NT2/D1 (cell line): ENCODE measurements at regions not wholly inside any gene's neighbourhood (a gene's known extent, or its start where the extent isn't known, plus 50 kb on each side); places are given as distances from the start of the nearest gene placed in this dataset.

ENCODE experiments used
- DNase-seq: peaks from one replicate; pipeline ENCODE4 v3.0.0-alpha.2; 2011; ENCODE audit warnings: low read depth, low spot score
- H3K27me3 ChIP-seq: 2 replicates; pipeline ENCODE4 v1.6.0; 2011; ENCODE audit warnings: mild to moderate bottlenecking; ENCODE audit not compliant: insufficient read length, insufficient read depth
- H3K36me3 ChIP-seq: 2 replicates; pipeline ENCODE4 v1.6.1; 2011; ENCODE audit warnings: mild to moderate bottlenecking, low read length, mixed read lengths; ENCODE audit not compliant: insufficient read depth, insufficient read length
- H3K4me1 ChIP-seq: 2 replicates; pipeline ENCODE4 v1.5.1; 2011; ENCODE audit not compliant: insufficient read depth, insufficient read length
- H3K4me3 ChIP-seq: 2 replicates; pipeline ENCODE4 v1.5.1; 2011; ENCODE audit warnings: low read depth; ENCODE audit not compliant: insufficient read length
- H3K9ac ChIP-seq: 2 replicates; pipeline ENCODE4 v1.6.0; 2011; ENCODE audit warnings: low read depth; ENCODE audit not compliant: insufficient read length
- H3K9me3 ChIP-seq: 2 replicates; pipeline ENCODE4 v1.5.1; 2011; ENCODE audit warnings: mild to moderate bottlenecking, low read length; ENCODE audit not compliant: insufficient read depth
- SUZ12 ChIP-seq: IDR thresholded peaks from 2 replicates; pipeline ENCODE4 v1.6.1; 2011; ENCODE audit not compliant: insufficient read length, insufficient read depth; ENCODE audit errors: extremely low read depth
- YY1 ChIP-seq: IDR thresholded peaks from 2 replicates; pipeline ENCODE4 v1.6.1; 2011; ENCODE audit not compliant: insufficient read length, insufficient read depth
- ZNF274 ChIP-seq: IDR thresholded peaks from 2 replicates; pipeline ENCODE4 v1.6.1; 2011; ENCODE audit warnings: mild to moderate bottlenecking, low read depth, low read length

DNA sequence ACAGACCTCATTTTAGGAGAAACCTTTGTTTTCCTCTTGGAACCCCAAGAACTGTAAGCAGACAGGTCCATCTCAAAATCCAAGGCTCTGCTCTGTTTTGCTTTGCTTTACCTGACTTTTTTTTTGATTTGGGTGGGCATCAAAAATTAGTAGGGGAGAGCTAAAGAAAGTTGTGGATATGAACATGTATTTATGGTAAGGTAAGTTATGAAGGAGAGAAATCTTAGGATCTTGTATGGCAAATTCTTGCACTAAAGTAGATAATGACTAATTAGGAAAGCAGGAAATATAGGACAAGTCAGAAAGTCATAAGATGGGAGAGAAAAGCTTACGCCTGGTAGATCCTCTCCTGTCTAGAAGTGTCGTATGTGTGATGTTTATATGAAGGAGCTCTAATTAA, 116.1 kb upstream of the VPREB1 start:
- peaks cover 7% of the 10 kb centered on the region; the same call in 1 of the 2 replicates for H3K9me3 ChIP-seq
- H3K9ac ChIP-seq: no peak overlapping the region
- H3K4me3 ChIP-seq: no peak overlapping the region
- peaks cover 93% of the 10 kb centered on the region for H3K27me3 ChIP-seq
- no peak for DNase-seq
- H3K36me3 ChIP-seq: no peaks in the 10 kb centered on the region
- no peaks in the 10 kb centered on the region for H3K4me1 ChIP-seq
- TF ChIP-seq ZNF274 (no peak), YY1 (no peak), SUZ12 (no peak)

DNA sequence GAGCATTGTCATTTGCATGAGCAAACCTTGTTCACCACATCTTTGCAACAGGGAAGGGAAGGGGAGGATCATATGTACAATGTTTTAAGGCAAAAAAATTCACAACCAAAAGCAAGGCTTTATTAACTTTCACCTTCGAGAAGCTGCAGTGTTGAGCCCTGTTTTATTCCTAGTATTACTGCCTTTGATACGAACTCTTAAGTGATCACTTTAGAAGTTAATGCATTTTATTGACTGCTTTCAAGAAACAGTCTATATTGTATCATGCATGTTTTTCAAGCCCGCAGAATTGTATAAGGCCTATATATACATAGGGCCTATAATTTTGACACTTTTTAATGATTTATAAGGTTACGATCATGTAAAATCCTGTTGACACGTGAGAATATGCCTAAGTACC, 117.5 kb upstream of the VPREB1 start:
- H3K9ac ChIP-seq: no peak overlapping the region
- DNase-seq: no peak
- peaks cover 93% of the 10 kb centered on the region for H3K27me3 ChIP-seq
- TF ChIP-seq SUZ12 (no peak), YY1 (no peak), ZNF274 (no peak)
- H3K4me1 ChIP-seq: no peaks in the 10 kb centered on the region
- no peak overlapping the region for H3K4me3 ChIP-seq
- H3K36me3 ChIP-seq: no peaks in the 10 kb centered on the region
- H3K9me3 ChIP-seq: peaks cover 2% of the 10 kb centered on the region; the same call in 1 of the 2 replicates

DNA sequence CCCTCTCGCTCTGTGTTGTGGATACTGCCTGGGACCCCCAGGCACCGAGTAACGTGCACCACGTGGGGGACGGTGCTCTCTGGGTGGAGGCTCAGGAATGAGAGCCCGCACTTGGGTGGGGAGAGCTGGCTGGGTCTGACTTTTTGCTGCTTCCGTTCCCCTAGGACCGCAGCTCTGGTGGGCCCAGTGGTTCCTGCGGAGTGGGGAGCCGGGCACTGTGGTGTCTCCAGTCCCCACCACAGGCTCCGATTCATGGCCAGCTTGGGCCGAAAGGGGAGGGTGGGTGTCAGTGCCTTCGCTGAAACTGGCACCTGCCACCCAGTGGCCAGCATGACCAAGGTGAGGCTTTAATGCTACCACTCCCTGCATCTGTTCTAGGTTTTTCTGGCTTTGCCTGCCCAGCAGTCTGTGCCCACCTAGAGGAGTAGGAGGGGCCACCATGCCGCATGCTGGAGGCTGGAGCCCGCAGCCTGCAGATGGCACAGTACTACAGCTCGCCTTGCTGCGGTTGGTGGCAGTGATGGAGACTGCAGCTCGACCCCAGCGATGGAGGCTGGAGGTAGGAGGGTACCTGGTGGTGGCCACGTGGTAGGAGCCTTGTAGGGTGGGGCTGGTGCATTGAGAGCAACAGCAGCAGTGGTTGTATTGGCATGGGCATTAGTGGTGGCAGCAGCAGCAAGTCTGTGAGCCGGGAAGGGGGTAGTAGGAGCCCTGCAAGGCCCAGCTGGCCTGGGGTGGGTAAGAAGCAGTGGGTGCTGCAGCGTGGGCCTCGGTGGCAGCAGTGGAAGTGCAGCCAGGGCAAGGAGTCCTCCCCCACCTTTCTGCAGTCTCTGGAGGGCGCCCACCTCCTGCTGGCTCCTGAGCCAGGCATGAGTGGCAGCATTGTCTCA, 118.8 kb upstream of the VPREB1 start:
- peaks cover 94% of the 10 kb centered on the region for H3K27me3 ChIP-seq

DNA sequence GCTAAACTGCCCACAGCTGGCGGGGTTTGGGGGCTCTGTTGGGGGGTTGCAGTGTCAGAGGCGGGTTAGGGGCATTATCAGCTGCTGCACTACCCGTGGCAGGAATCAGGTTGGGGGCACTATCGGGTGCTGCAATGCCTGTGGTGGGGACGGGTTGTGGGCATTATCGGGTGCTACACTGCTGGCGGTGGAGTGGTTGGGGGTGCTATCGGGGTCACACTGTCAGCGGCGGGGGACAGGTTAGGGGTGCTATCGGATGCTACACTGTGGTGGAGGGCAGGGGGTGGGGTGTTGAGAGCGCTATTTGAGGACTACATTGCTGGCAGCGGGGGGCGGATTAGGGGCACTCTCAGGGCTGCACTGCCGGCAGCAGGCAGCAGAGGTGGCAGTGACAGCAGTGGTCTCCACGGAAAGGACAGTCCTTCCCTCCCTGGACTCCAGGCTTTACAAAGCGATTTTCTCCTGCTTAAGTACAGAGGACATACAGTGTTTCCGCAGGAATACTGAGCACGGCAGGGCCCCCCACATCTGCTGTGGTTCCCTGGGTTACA, 119.5 kb upstream of the VPREB1 start:
- TF ChIP-seq SUZ12 (no peak), ZNF274 (no peak), YY1 (no peak)
- DNase-seq: no peak
- H3K4me1 ChIP-seq: no peaks in the 10 kb centered on the region
- no peaks in the 10 kb centered on the region for H3K36me3 ChIP-seq
- H3K27me3 ChIP-seq: peaks cover 92% of the 10 kb centered on the region
- H3K9me3 ChIP-seq: no peaks in the 10 kb centered on the region; the same call in 1 of the 2 replicates
- H3K9ac ChIP-seq: no peak overlapping the region
- H3K4me3 ChIP-seq: no peak overlapping the region

More for the DNA sequence above, 118.8 kb upstream of the VPREB1 start:
- H3K9me3 ChIP-seq: no peaks in the 10 kb centered on the region; the same call in 1 of the 2 replicates
- H3K9ac ChIP-seq: no peak overlapping the region
- DNase-seq: no peak
- TF ChIP-seq YY1 (no peak), ZNF274 (no peak), SUZ12 (no peak)
- no peaks in the 10 kb centered on the region for H3K36me3 ChIP-seq
- no peaks in the 10 kb centered on the region for H3K4me1 ChIP-seq
- H3K4me3 ChIP-seq: no peak overlapping the region

DNA sequence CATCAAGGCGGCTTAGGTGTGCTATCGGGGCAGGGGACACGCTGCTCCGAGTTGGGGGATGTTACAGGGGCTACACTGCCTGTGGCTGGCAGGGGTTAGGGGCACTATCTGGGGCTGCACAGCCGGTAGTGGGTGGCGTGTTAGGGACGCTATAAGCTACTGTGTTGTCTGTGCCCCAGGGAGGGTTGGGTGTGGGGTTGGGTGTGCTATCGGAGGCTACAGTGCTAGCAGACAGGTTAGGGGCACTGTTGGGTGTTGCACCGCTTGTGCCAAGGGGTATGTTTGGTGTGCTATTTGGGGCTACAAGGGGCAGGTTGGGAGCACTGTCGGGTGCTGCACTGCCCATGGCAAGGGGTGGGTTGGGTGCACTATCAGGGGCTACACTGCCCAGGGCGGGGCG, 120.2 kb upstream of the VPREB1 start:
- no peak overlapping the region for H3K4me3 ChIP-seq
- TF ChIP-seq SUZ12 (no peak), ZNF274 (no peak), YY1 (no peak)
- H3K9ac ChIP-seq: no peak overlapping the region
- peaks cover 89% of the 10 kb centered on the region for H3K27me3 ChIP-seq
- no peak for DNase-seq
- H3K36me3 ChIP-seq: no peaks in the 10 kb centered on the region
- H3K9me3 ChIP-seq: no peaks in the 10 kb centered on the region; the same call in 1 of the 2 replicates
- H3K4me1 ChIP-seq: no peaks in the 10 kb centered on the region

DNA sequence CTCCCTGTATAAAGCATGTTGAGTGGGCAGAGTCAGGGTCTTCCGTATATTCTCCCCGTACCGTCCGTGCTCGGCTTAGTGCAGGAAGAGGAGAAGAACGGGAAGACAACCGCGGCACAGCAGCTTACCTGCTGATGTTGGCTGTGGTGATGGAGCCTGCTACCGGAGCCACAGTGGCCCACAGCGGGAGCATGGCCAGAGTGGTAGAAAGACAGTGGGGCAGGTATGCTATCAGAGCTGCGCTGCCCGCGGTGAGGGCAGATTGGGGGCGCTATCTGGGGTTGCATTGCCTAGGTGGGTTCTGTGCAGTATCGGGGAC, 120.7 kb upstream of the VPREB1 start:
- DNase-seq: no peak
- Histone ChIP-seq H3K4me1 (no peaks in the 10 kb centered on the region), H3K36me3 (no peaks in the 10 kb centered on the region), H3K9me3 (no peaks in the 10 kb centered on the region; the same call in 1 of the 2 replicates), H3K9ac (no peak overlapping the region), H3K4me3 (no peak overlapping the region), H3K27me3 (peaks cover 89% of the 10 kb centered on the region)
- TF ChIP-seq SUZ12: no peak

DNA sequence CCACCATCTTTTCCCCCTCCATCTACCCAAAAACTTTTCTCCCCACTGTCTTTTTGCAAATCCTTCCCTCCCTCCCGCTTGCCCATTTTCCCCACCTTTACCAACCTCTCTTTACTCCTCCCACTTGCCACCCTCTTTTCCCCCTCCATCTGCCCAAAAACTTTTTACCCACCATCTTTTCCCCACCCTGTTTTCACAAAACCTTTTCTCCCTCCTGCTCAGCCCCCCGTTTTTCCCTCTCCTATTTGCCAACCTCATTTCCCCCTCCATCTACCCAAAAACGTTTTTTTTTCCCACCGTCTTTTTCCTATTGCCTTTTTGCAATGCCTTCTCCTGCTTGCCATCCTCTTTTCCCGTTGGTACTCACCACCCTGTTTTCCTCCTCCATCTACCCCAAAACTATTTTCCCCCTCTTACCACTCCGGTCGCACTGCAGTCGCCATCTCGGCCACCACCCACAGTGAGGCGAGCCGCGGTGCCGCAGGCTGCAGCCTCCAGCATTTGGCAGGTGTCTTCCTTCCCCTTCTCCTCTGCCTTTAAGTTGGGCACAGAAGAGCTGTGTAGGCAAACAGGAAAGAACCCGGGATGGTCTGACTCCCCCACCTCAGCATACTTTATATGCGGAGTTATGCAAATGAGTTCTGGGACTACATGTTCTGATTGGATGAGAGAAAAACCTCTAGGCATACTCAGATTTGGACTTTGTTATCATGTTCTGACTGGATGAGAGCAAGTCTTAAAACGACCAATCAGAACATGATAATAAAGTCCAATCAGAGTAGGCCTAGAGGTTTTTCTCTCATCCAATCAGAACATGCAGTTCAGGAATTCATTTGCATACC, 121.2 kb upstream of the VPREB1 start:
- no peaks in the 10 kb centered on the region for H3K36me3 ChIP-seq
- H3K27me3 ChIP-seq: peaks cover 89% of the 10 kb centered on the region
- no peak for DNase-seq
- H3K4me3 ChIP-seq: no peak overlapping the region
- no peak overlapping the region for H3K9ac ChIP-seq
- TF ChIP-seq ZNF274 (no peak), SUZ12 (no peak), YY1 (no peak)
- H3K4me1 ChIP-seq: no peaks in the 10 kb centered on the region
- H3K9me3 ChIP-seq: no peaks in the 10 kb centered on the region; the same call in 1 of the 2 replicates
